ENCODE measurements at regions not wholly inside any gene's neighbourhood (a gene's known extent, or its start where the extent isn't known, plus 50 kb on each side); places are given as distances from the start of the nearest gene placed in this dataset.

DNA sequence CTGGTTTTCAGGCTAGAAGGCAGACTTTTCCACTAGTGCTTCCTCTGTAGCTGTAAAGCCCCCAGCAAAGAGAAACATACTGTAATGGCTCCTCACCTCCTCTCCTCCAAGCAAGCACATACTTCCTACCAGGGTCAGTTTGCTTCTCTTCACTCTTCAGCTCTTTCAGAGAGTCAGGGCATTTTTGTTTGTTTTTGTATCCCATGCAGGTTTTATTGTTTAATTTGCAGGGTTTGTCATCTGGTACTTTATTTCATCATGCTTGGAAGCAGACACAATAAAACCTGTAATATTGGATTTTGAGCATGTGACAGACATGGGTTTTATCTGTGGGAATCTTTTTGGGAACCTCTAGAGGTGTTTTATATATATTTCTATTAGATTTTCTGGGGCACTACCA lies 753.3 kb upstream of the ROBO1 start:
- intact Hi-C loops (cut with DNase I, micrococcal nuclease), result no loop called here
- DNase-seq, result no peak

DNA sequence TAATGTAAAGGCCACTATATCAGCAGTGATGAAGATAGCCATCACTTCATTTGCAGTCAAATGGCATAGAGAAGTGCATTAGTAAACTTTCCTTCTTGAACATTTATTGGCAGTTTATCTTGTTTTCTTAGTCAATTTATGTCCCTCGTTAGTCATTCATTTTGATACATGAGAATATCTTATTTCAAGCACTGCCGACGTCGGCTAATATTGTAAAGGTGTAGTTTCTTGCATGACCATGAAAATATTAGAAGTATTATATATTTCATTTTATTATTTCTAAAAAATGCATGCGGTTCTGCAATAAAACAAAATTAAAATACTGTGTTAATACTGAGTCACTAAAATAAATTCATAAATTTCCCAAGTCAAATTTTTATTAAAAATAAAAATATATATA lies 751.6 kb upstream of the ROBO1 start:
- DNase-seq, result no peak
- intact Hi-C loops (cut with DNase I, micrococcal nuclease), result no loop called here
- no peak for ATAC-seq

More for the DNA sequence above, 753.3 kb upstream of the ROBO1 start:
- ATAC-seq, result no peak

DNA sequence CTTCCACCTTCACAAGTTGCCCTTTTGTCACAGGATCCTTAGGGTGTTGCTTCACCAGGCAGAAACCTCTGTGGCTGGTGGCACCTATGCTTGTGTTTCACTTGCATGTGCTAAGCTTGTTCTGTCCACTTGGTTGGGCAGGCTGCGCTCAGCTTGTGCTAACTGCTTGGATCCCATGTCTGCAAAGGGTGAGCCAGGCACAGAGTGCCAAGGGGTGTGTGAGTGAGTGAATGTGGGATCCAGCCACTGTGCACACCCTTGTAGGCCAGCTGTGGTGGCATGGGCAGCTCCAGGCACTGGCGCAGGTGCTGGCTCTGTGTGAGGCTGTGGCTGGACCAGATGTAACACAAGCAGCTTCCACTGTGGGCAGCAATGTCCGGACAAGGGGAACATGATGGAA lies 728.7 kb upstream of the ROBO1 start:
- intact Hi-C loops (cut with DNase I, micrococcal nuclease), result no loop called here
- no peak for DNase-seq
- ATAC-seq, result no peak

DNA sequence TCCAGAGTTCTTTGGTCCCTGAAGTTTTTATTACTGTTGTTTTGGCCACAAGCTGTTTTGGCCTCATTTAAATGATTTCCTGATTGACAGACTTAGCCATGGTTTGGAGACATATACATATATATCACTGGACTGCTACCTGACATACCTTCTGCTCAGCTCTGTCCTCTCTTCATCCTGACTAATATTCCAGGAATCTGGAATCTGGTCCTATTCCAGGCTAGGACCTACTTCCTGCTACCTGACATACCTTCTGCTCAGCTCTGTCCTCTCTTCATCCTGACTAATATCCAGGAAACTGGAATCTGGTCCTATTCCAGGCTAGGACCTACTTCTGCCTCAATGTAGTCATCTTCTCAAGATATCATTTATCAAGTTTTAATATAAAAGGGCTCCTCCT lies 724.4 kb upstream of the ROBO1 start:
- ATAC-seq, result no peak
- intact Hi-C loops (cut with DNase I, micrococcal nuclease), result no loop called here
- no peak for DNase-seq

DNA sequence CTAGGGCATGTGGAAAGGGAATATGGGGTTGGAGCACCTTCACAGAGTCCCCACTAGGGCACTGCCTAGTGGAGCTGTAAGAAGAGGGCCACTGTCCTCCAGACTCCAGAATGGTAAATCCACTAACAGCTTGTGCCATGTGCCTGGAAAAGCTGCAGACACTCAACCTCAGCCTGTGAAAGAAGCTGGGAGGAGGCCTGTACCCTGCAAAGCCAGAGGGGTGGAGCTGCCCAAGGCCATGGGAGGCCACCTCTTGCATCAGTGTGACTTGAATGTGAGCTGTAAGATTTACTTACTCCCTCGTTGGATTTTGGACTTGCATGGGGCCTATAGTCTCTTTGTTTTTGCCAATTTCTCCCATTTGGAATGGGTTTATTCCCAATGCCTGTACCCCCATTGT lies 705.2 kb upstream of the ROBO1 start:
- DNase-seq, result no peak
- no peak for ATAC-seq
- intact Hi-C loops (cut with DNase I, micrococcal nuclease), result no loop called here

DNA sequence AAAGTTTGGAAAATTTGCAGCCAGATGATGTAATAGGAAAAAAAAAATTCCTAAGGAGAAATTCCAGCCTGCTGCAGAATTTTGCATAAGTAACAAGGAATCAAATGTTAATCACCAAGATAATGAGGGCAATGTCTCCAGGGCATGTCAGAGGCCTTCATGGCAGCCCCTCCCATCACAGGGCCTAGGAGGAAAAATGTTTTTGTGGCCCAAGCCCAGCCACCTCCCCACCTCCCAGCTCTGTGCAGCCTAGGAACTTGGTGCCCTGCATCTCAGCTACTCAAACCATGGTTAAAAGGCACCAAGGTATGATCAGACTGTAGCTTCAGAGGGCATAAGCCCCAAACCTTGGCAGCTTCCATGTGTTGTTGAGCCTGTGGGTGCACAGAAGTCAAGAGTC lies 704.7 kb upstream of the ROBO1 start:
- DNase-seq, result no peak
- no peak for ATAC-seq
- intact Hi-C loops (cut with DNase I, micrococcal nuclease), result no loop called here

DNA sequence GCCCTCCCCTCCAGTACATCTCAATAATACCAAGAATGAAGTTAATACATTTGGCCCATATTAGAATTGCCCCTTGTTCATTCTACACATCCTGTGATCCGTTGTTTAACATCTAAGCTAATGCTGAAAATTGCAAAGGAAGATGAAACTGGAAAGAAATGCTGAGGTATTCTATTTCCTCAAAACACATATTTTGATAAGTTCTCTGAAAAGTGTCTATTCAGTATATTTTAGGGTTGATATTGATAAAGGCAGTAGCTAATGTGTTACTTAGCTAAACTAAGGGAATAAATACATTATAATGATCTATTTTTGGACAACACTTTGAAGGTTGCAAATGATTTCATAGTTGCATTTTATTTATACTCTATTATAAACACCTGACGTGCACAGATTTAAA lies 702.6 kb upstream of the ROBO1 start:
- DNase-seq (no peak), ATAC-seq (no peak)
- intact Hi-C loops (cut with DNase I, micrococcal nuclease), result no loop called here

DNA sequence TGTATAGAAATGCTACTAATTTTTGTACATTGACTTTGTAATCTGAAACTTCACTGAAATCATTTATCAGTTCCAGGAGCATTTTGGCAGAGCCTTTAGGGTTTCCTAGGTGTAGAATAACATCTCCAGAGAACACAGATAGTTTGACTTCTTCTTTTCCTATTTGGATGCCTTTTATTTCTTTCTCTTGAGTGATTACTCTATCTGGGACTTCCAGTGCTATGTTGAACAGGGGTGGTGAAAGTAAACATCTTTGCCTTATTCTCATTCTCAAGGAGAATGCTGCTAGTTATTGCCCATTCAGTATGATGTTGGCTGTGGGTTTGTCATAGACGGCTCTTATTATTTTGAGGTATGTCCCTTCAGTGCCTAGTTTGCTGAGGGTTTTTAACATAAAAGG lies 697.9 kb upstream of the ROBO1 start:
- DNase-seq, result no peak

DNA sequence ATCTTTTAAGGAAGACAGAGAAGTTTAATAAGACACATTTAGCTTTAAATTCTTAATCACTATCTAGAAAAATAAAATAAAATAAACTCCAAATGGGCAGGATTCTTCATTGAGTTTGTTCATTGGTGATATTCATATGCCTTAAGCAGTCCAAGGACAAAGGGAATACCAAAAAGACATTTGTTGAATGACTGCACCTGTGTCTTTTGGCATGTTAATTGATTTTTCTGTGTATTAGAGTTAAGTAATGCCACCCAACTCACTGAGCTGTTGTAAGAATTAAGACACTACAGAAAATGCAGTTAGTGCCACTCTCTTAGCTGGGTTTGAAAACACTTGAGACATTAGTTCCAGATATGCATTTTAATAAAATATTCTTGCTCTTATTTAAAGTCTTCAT lies 683.6 kb upstream of the ROBO1 start:
- ATAC-seq (no peak), DNase-seq (no peak)
- intact Hi-C loops (cut with DNase I, micrococcal nuclease), result no loop called here

More for the DNA sequence above, 697.9 kb upstream of the ROBO1 start:
- no peak for ATAC-seq
- intact Hi-C loops (cut with DNase I, micrococcal nuclease), result no loop called here

DNA sequence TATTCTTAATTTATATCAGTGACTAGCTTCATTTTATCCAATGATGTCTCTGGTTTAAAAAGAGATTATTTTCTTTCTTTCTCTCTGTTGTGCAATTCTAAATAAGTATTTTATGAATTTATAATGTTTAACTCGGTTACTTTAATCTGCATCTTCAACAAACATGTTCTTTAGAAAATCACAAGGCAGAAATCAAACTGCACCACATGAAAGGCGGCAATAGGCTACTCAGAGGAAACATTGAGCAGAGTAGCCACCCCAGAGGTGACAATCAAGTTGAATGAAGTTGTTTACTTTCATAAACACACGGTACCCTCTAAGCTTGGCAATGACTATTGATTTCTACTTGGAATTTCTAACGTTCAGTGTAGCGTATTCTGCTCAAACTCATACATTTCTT lies 677.8 kb upstream of the ROBO1 start:
- no peak for ATAC-seq
- intact Hi-C loops (cut with DNase I, micrococcal nuclease), result no loop called here
- DNase-seq, result no peak

DNA sequence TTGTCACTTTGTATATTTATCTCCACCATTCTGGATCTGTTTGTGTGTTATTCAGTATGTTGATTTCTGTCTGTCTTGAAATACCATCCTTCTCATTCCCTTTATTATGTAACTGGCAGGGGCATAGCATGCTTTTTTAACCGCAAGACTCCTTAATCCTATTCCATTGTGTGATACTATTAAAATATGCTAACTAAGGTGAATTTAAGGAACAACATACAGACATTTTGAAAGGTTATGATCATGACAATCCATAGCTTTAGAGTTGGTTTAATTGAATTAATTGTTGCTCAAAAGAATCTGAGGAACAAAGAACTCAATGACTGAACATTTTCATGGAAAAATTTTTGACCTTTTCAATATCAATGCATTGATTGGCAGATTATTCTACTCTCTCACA lies 677.3 kb upstream of the ROBO1 start:
- ATAC-seq (no peak), DNase-seq (no peak)
- intact Hi-C loops (cut with DNase I, micrococcal nuclease), result no loop called here

DNA sequence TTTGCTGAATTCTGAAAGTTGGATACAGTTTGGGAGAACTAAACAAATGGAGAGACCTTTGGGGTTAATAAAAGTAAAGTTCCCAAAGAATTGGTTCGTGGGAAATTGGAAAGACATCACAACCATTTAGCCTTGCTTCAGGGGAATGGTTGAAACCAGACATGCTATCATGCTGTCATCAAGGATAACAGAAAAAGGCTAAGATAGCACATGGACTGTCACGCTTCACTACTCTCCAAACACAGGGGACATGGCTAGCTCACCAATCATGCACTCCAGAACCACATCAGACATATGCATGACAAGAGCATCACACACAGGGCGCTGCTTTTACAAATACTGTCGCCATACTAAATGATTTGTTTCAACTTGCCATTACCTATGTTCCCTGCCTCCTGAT lies 671.7 kb upstream of the ROBO1 start:
- ATAC-seq (no peak), DNase-seq (no peak)
- intact Hi-C loops (cut with DNase I, micrococcal nuclease), result no loop called here

DNA sequence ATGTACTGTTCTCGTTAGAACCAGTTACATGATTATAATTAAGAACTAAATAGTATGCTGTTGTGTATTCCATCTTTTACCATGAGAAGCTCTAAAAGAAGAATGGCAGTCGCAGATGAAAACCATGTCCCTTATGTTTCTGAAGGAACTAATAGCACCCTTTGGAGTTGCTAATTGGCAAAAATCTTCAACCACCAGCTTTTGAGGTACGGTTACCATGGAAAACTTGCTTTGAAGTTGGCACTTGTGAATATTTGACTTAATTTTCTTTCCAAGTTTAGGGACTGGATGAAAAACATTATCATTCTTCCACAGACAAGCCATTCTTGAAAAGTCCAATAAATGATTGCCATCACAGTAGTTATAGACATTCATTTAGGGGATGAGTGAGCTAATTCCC lies 666.6 kb upstream of the ROBO1 start:
- intact Hi-C loops (cut with DNase I, micrococcal nuclease), result no loop called here
- DNase-seq, result no peak
- ATAC-seq, result no peak

DNA sequence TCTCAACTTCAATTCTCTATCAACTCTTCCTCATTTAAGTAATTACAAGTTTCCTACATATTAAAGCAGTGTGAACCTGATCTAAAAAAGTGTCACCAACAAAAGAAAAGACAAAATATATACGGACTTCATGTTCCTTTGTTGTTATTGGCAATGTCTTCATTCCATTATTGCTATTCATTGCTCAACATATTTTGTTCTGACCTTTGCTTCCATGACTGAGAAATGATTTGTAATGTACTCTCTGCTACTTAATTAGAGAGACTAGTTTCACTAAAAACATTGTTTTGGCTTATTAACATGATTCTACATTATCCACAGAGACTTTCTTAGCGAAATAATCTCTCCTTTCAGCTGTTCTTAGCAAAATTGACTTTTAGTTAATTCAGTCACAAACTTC lies 657.2 kb upstream of the ROBO1 start:
- intact Hi-C loops (cut with DNase I, micrococcal nuclease), result no loop called here
- no peak for DNase-seq

DNA sequence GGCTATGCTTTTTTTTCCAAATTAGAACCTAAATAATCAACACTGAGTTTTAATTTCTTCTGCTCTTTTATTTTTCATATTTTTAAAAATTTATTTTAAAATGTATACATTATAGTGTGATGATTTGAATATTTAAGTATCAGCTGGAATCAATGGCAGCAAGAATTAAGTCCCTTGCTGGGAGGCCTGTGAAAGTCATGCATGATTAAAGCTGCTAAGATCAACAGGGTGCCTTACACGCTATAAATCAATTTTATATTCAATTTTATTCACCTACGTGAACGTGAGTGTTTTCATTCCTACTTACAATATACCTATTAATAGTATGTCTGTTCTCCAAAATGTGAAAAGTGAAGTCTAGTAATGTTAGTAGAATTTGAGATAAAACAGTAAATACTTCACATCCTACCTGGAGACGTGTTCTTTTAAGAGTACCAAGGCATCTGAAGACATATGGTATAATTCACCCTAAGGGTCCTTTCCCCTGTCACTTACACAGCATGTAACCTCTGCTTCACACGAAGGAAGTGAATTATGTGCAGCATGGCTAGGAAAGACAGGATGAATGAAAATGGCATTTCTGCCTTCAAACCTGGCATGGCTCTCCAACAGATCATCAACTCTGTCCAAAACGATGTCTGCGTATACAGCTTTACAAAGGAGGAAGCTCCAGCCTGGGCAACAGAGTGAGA lies 640.4 kb upstream of the ROBO1 start:
- ATAC-seq (no peak), DNase-seq (no peak)
- intact Hi-C loops (cut with DNase I, micrococcal nuclease), result no loop called here

More for the DNA sequence above, 657.2 kb upstream of the ROBO1 start:
- ATAC-seq, result no peak

DNA sequence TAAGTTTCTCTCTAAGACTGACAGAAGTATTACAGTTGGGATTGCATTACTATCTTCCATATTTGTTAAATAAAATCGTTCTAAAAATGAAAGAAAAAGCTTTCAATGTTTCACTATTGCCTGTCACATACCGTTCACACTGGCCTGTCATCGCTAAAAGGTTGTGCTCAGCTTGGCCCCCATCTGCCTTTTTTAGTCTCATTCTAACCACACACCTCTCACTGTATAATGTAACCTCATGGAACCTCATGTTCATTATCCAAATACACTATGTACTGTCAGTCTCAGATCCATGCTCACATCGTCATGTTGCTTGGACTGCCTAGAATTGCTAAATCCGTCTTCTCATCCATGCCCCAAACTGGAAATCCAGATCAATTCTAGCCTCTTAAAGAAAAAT lies 637.8 kb upstream of the ROBO1 start:
- no peak for ATAC-seq
- no peak for DNase-seq
- intact Hi-C loops (cut with DNase I, micrococcal nuclease), result no loop called here

DNA sequence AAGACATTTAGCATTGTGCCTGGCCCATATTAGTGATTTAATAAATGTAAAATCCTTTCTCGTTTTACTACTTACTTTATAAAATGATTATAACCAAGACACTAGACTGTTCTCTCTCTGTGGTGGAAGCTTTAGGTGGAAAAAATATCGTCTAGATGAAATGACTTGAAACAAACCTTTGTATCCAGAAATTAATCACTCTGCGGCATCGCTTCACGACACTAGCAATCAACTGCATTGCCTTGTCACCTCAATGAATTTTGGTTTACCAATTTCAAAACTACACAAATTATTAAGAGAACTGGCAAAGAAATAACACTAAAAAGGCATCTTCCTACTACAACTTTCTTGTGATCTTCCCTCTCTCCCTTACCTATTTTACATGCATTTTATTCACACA lies 627.2 kb upstream of the ROBO1 start:
- no peak for ATAC-seq
- intact Hi-C loops (cut with DNase I, micrococcal nuclease), result no loop called here
- DNase-seq, result no peak

DNA sequence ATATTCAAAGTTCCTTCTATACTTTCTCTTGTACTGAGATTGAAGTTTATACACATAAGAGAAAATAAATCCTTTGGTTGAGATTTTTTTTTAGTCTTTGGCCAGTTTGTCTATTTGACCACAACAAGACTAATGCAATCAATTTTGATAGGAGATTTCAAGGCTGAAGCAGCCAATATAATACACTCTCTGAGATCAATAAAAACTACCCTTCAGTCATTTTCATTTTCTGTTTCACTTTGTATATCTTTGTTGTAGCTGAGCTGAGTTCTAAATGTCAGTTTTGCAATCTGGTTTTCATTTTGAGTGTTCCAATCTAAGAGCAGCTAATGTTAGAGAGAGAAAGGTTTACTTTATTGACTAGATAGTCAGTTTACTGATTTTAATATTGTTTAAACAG lies 623.8 kb upstream of the ROBO1 start:
- ATAC-seq (no peak), DNase-seq (no peak)
- intact Hi-C loops (cut with DNase I, micrococcal nuclease), result no loop called here

DNA sequence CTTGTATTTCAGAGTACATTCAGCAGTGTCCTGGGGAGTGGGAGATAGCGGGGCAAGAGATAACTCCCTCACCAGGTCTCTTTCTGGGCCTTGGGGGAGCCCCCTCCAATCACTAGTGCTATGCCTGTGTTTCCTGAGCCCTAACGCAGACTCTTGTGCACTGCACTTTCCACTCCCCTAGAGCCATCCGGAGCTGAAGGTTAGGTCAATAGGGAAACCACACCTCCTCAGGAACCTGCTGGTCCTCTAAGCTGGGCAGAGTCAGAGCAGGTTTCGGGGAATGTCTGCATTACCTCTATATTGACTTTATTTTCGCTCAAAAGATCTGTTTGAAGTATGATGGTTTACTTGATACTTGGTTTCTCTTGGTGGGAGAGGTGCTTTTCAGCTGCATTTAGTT lies 617.0 kb upstream of the ROBO1 start:
- DNase-seq (no peak), ATAC-seq (no peak)
- intact Hi-C loops (cut with DNase I, micrococcal nuclease), result no loop called here

DNA sequence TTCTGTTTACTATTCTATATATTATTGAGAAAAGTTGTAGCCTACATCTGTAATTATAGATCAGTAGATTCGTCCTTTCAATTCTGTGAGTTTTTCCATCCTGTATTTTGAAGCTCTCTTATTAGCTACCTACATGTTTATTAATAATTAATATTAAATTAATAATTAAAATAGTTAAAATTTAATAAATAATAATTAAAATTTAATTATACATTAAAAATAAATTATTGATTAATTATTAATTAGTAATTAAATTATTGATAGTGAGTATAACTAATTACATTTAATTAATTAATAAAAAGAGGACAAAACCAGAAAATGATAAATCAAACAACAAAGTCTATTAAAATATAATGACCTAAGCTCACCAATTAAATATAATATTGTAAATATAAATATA lies 606.6 kb upstream of the ROBO1 start:
- no peak for ATAC-seq
- intact Hi-C loops (cut with DNase I, micrococcal nuclease), result no loop called here

DNA sequence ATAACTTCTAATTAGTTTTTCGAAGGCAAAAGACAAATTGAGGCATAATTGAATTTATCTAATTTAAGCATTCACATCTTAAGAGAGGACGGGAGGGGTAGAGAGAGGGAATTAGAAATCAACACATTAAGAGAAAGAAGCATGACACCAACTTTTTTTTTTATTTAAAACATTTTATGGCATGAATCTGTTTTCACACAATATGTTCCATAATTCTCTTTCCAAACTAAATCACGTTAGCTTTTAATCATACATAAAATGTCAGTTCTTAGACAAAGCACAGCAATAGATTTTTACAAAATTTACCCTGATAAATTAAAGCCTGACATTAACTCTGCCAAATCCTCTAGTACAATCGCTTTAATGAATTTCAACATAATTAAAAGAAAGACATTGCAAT lies 600.8 kb upstream of the ROBO1 start:
- intact Hi-C loops (cut with DNase I, micrococcal nuclease), result no loop called here
- DNase-seq, result no peak
- no peak for ATAC-seq

More for the DNA sequence above, 606.6 kb upstream of the ROBO1 start:
- DNase-seq, result no peak
